Memory B cell (primary cell): ENCODE measurements at regions not wholly inside any gene's neighbourhood (a gene's known extent, or its start where the extent isn't known, plus 50 kb on each side); places are given as distances from the start of the nearest gene placed in this dataset.
"Not testable (repeated sequence)": the region's sequence is repeated elsewhere in the genome, so short reads cannot be mapped to it uniquely, and the experiment has no call there.

Experiments used
- ATAC-seq: fragments of 150-1000 bp; cut with Tn5 transposase; 2 replicates; pipeline ENCODE4 v1.10.0; 2021; ENCODE audit warnings: low read depth, mild to moderate bottlenecking, moderate library complexity
- DNase-seq, 2 donors: peaks; one replicate each; pipeline ENCODE4 v3.0.0; 2022; ENCODE audit warnings: low spot score in 2 of 2
- H3K27ac Mint-ChIP-seq: one replicate; pipeline ENCODE4 v1.8.0; 2022; ENCODE audit warnings: mild to moderate bottlenecking, moderate library complexity, mixed read lengths
- H3K27me3 Mint-ChIP-seq: one replicate; pipeline ENCODE4 v1.8.0; 2022; ENCODE audit warnings: mixed read lengths
- H3K36me3 Mint-ChIP-seq: one replicate; pipeline ENCODE4 v1.8.0; 2022; ENCODE audit warnings: mild to moderate bottlenecking, mixed read lengths
- H3K4me1 Mint-ChIP-seq: one replicate; pipeline ENCODE4 v1.8.0; 2022; ENCODE audit warnings: mixed read lengths
- H3K4me3 Mint-ChIP-seq: one replicate; pipeline ENCODE4 v1.8.0; 2022; ENCODE audit warnings: mild to moderate bottlenecking, moderate library complexity, mixed read lengths
- H3K9me3 Mint-ChIP-seq: one replicate; pipeline ENCODE4 v1.8.0; 2022; ENCODE audit warnings: mixed read lengths

DNA sequence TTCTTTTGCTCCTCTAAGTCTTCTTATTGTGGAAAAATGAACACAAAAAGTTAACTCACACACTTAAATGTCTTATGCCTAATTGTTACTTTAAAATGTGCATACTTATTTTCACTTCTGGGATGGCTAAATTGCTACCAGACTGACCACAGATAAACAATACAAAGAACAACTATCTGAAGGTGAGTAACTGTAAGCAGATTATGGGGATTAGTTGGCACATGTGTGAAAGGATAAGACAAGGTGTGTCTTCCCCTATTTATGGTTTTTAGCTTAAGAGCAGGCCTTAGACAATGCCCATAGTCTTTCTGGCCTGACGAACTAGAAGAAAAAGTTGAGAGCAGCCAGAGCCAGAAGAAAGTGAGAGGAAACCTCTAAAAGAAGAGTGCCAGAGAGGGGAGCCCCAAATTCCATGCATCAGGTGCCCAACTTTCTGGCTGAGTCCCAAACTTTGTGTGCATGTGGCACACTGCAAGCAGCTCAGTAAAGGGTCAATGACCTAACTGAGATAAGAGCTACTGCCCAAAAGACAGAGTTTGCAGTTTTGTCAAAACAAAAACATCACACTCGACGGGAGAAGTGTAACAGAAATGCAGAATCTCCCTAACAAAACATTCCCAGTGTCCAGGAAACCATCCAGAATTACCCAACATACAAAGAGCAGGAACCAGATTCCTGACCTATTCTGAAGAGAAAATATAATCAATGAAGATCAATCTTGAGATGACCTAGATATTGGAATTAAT is 375.4 kb downstream of the KCNRG start:
- H3K36me3 Mint-ChIP-seq = no peaks in the 10 kb centered on the region
- ATAC-seq (no peak), DNase-seq (no peak)
- no peaks in the 10 kb centered on the region for H3K27me3 Mint-ChIP-seq
- H3K9me3 Mint-ChIP-seq = no peaks in the 10 kb centered on the region
- H3K4me1 Mint-ChIP-seq = peaks cover 3% of the 10 kb centered on the region
- H3K4me3 Mint-ChIP-seq = no peak overlapping the region
- H3K27ac Mint-ChIP-seq = no peak overlapping the region

GRCh38 chr13:50392977-50393376 is 377.7 kb downstream of the KCNRG start:
- H3K4me1 Mint-ChIP-seq = no peaks in the 10 kb centered on the region
- no peaks in the 10 kb centered on the region for H3K9me3 Mint-ChIP-seq
- H3K36me3 Mint-ChIP-seq = no peaks in the 10 kb centered on the region
- H3K4me3 Mint-ChIP-seq = no peak overlapping the region
- no peaks in the 10 kb centered on the region for H3K27me3 Mint-ChIP-seq
- ATAC-seq = no peak
- no peak overlapping the region for H3K27ac Mint-ChIP-seq
- no peak for DNase-seq

- no peaks in the 10 kb centered on the region for H3K4me1 Mint-ChIP-seq
- DNase-seq (no peak), ATAC-seq (no peak)
- no peak overlapping the region for H3K4me3 Mint-ChIP-seq
- no peaks in the 10 kb centered on the region for H3K9me3 Mint-ChIP-seq
- H3K27ac Mint-ChIP-seq = no peak overlapping the region
- H3K36me3 Mint-ChIP-seq = no peaks in the 10 kb centered on the region
- H3K27me3 Mint-ChIP-seq = no peaks in the 10 kb centered on the region
Measured at GRCh38 chr13:50393628-50394027, 378.4 kb downstream of the KCNRG start.

DNA sequence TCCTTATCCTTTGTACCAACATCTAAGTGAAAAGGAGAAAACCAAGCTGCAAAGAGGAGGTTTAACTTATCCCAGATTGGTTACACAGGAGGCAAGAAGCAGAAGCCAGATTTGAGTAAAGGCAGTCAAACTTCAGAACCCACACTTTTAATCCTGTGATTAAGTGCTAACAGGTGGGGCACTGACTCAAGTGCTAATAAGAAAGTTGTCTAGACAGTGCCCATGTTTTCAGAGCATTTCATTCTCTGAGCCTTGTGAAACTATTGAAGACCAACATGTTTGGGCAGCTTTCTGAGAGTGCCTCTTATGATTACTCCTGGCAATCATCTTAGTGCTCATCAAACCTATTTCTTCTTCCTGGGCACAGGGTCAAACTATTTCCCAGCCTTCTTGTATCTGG is 380.8 kb downstream of the KCNRG start:
- H3K9me3 Mint-ChIP-seq = no peaks in the 10 kb centered on the region
- H3K4me3 Mint-ChIP-seq = no peak overlapping the region
- no peak overlapping the region for H3K27ac Mint-ChIP-seq
- H3K27me3 Mint-ChIP-seq = no peaks in the 10 kb centered on the region
- H3K36me3 Mint-ChIP-seq = no peaks in the 10 kb centered on the region
- no peak for DNase-seq
- peaks cover under 1% of the 10 kb centered on the region for H3K4me1 Mint-ChIP-seq
- ATAC-seq = no peak

DNA sequence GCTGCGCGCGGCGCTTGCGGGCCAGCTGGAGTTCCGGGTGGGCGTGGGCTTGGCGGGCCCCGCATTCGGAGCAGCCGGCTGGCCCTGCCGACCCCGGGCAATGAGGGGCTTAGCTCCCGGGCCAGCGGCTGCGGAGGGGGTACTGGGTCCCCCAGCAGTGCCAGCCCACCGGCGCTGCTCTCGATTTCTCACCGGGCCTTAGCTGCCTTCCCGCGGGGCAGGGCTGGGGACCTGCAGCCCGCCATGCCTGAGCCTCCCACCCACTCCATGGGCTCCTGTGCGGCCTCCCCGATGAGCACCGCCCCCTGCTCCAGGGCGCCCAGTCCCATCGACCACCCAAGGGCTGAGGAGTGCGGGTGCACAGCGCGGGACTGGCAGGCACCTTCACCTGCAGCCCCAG is 381.4 kb downstream of the KCNRG start:
- not testable (repeated sequence) for H3K36me3 Mint-ChIP-seq, H3K27me3 Mint-ChIP-seq, ATAC-seq, H3K4me3 Mint-ChIP-seq, H3K27ac Mint-ChIP-seq, H3K9me3 Mint-ChIP-seq, DNase-seq, H3K4me1 Mint-ChIP-seq

GRCh38 chr13:50400035-50400726 is 384.9 kb downstream of the KCNRG start:
- DNase-seq (no peak), ATAC-seq (no peak)
- H3K36me3 Mint-ChIP-seq = no peaks in the 10 kb centered on the region
- H3K4me3 Mint-ChIP-seq = no peak overlapping the region
- H3K27ac Mint-ChIP-seq = no peak overlapping the region
- no peaks in the 10 kb centered on the region for H3K27me3 Mint-ChIP-seq
- peaks cover 14% of the 10 kb centered on the region for H3K4me1 Mint-ChIP-seq
- no peaks in the 10 kb centered on the region for H3K9me3 Mint-ChIP-seq

DNA sequence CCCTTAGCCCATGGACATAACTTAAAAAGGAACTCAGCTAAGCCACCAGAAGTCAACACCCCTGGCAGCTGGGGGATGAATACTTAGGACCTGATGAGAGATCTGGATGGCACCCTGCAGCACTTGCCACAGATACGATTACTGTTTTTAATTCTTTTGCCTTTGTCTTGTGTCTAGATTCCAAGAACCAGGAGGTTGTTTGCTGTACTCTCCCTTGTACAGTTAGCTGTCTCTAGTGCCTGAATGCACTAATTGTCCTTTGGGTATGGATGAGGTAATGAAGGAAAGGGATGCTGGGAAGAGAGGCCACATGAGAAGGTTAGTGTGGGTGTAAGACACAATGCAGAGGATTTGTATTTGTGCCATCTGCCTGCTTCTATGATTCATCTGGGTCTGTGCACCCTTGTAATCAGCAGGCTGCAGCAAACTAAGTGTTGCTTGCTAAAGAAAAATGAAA is 385.8 kb downstream of the KCNRG start:
- Mint-ChIP-seq H3K27me3 (no peaks in the 10 kb centered on the region), H3K4me1 (peaks cover 14% of the 10 kb centered on the region), H3K27ac (no peak overlapping the region), H3K4me3 (no peak overlapping the region), H3K9me3 (no peaks in the 10 kb centered on the region), H3K36me3 (no peaks in the 10 kb centered on the region)
- ATAC-seq (no peak), DNase-seq (no peak)

- DNase-seq (no peak), ATAC-seq (no peak)
- H3K27ac Mint-ChIP-seq = no peak overlapping the region
- H3K36me3 Mint-ChIP-seq = no peaks in the 10 kb centered on the region
- no peaks in the 10 kb centered on the region for H3K27me3 Mint-ChIP-seq
- peaks cover 14% of the 10 kb centered on the region for H3K4me1 Mint-ChIP-seq
- H3K4me3 Mint-ChIP-seq = no peak overlapping the region
- no peaks in the 10 kb centered on the region for H3K9me3 Mint-ChIP-seq
Measured at GRCh38 chr13:50401721-50402465, 386.6 kb downstream of the KCNRG start.

DNA sequence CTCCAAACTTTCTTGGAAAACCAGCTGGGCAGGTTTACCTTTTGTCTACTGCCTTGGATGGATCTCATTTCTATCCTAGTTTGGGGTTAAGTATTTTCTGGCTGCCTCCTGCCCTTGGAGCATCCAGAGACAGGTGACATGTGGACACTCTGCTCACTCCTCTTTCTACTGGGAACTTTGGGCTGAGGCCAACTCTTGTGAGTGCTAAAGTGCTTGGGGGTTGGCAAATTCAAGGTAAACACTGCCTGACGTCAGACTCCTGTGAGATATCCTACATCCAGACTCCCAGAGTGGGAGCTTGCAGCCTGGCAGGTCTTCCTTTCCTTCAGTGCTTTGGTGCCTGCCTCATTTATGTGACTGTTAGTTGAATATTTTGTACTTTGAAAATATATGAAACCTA is 388.1 kb downstream of the KCNRG start:
- H3K36me3 Mint-ChIP-seq = no peaks in the 10 kb centered on the region
- no peak for ATAC-seq
- no peaks in the 10 kb centered on the region for H3K9me3 Mint-ChIP-seq
- H3K27me3 Mint-ChIP-seq = no peaks in the 10 kb centered on the region
- H3K4me1 Mint-ChIP-seq = peaks cover 16% of the 10 kb centered on the region
- DNase-seq = no peak
- no peak overlapping the region for H3K27ac Mint-ChIP-seq
- H3K4me3 Mint-ChIP-seq = no peak overlapping the region

DNA sequence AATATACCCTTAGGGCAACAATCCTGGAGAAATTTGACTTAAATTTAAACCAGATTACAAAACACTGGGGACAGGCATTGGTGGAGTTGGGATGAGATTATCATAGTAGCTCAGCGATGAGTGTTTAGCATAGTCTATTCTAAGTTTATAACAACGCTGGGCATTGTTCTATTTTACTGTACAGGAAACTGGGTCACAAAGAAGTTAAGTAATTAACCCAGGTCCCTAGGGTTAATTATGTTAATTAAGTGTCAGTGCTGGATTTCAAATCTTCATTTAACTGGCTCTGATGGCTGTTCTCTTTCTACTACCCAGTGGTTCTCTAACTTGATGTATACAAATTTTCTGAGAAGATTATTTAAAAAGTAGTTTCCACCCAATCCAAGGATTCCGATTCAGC is 388.9 kb downstream of the KCNRG start:
- Mint-ChIP-seq H3K4me1 (peaks cover 16% of the 10 kb centered on the region), H3K27ac (no peak overlapping the region), H3K4me3 (no peak overlapping the region), H3K36me3 (no peaks in the 10 kb centered on the region), H3K27me3 (peaks cover 1% of the 10 kb centered on the region), H3K9me3 (no peaks in the 10 kb centered on the region)
- DNase-seq (no peak), ATAC-seq (no peak)

DNA sequence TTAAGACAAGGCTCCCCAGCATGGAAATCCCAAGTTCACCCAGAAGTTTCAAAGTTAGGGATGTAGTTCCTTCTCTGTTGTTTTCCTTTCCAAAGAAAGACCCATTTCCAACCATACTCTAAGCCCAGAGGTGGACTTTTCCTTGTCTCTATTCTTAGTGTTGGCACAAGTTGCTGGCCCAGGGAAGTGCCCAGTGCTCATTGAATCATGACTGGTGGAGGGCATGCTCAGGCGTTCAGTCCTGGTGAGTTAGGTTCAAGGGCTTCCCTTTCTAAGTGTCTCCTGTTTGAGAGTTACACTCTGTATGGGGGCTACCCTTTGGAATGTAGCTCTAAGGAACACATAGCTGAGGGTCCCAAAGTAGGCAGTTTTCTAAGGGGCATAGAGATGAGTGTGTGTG is 389.5 kb downstream of the KCNRG start:
- Mint-ChIP-seq H3K4me1 (peaks cover 16% of the 10 kb centered on the region), H3K4me3 (no peak overlapping the region), H3K27ac (no peak overlapping the region), H3K27me3 (peaks cover 2% of the 10 kb centered on the region), H3K36me3 (no peaks in the 10 kb centered on the region), H3K9me3 (no peaks in the 10 kb centered on the region)
- DNase-seq (no peak), ATAC-seq (no peak)

DNA sequence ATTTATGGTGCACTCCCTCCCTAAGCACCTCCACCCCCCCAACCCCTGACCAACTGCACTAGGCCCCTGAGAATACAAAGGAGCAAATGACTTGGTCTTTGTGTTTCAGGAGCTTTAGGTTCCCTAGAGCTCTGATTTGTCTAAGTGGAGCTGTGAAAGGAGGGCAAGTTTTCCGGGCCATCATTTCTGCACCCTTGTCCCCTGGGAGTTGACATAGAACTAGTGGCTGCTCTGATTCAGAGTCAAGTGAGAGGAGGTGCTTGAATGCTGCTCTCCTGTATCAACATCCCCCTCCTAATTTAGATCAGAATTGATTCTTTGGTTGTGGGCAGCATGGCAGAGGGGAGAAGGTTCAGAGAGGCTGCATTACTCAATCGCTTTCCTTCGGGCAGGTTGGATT is 391.6 kb downstream of the KCNRG start:
- Mint-ChIP-seq H3K27ac (no peak overlapping the region), H3K9me3 (no peaks in the 10 kb centered on the region), H3K4me1 (peaks cover 11% of the 10 kb centered on the region), H3K36me3 (no peaks in the 10 kb centered on the region), H3K27me3 (peaks cover 2% of the 10 kb centered on the region), H3K4me3 (no peak overlapping the region)
- no peak for ATAC-seq
- no peak for DNase-seq

GRCh38 chr13:50408068-50408467 is 392.8 kb downstream of the KCNRG start:
- Mint-ChIP-seq H3K36me3 (no peaks in the 10 kb centered on the region), H3K27ac (no peak overlapping the region), H3K27me3 (peaks cover 2% of the 10 kb centered on the region), H3K4me1 (peaks cover 3% of the 10 kb centered on the region), H3K9me3 (no peaks in the 10 kb centered on the region), H3K4me3 (no peak overlapping the region)
- DNase-seq (no peak), ATAC-seq (no peak)

DNA sequence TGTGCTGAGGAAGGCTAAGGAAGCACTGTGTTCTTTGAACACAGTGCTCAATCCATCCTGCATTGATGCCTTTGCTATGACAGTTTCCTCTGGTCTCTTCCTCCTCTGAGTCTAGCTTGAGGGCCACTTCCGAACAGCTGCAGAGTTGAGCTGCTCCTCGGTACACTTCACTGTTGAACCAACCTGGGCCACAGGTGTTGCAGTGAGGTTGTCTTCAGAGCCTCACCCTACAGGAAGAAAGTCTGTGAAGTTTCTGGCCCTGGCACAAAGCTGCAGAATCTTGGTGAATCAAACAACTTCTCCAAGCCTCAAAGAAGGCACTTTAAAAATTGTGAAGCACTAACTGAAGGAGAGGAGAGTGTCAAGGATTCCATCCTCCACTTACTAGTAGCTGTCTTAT is 394.0 kb downstream of the KCNRG start:
- no peak for ATAC-seq
- Mint-ChIP-seq H3K9me3 (no peaks in the 10 kb centered on the region), H3K27ac (no peak overlapping the region), H3K4me1 (peaks cover 3% of the 10 kb centered on the region), H3K4me3 (no peak overlapping the region), H3K27me3 (peaks cover 4% of the 10 kb centered on the region), H3K36me3 (no peaks in the 10 kb centered on the region)
- DNase-seq = no peak
